HepG2 (cell line): ENCODE measurements at regions not wholly inside any gene's neighbourhood (a gene's known extent, or its start where the extent isn't known, plus 50 kb on each side); places are given as distances from the start of the nearest gene placed in this dataset.
A peak's percentile ranks its signal among the peaks of the same experiment; 100 is the strongest.

Experiments
- AGO2 ChIP-seq: fragments of 200-400 bp; formaldehyde crosslinking; optimal IDR thresholded peaks from 2 replicates; pipeline ENCODE3; 2017; ENCODE audit warnings: mild to moderate bottlenecking, low read depth, low read length, moderate library complexity
- ARID2 ChIP-seq: sonication (generic); formaldehyde crosslinking; IDR thresholded peaks from 2 replicates; pipeline ENCODE4 v1.8.1; 2022; ENCODE audit warnings: mild to moderate bottlenecking, missing genetic modification reagents, borderline replicate concordance
- FOSL1 ChIP-seq: sonication (generic); formaldehyde crosslinking; IDR thresholded peaks from 2 replicates; pipeline ENCODE4 v1.9.0; 2021; ENCODE audit warnings: missing genetic modification reagents, borderline replicate concordance
- GPN1 ChIP-seq: sonication (generic); formaldehyde crosslinking; IDR thresholded peaks from 2 replicates; pipeline ENCODE4 v1.5.1; 2020; ENCODE audit warnings: missing genetic modification reagents, borderline replicate concordance
- KAT7 ChIP-seq: IDR thresholded peaks from 2 replicates; pipeline ENCODE4 v1.6.1; 2018; ENCODE audit warnings: borderline replicate concordance, missing compliant biosample characterization
- NFKB2 ChIP-seq: sonication (generic); formaldehyde crosslinking; IDR thresholded peaks from 2 replicates; pipeline ENCODE4 v1.4.0; 2020; ENCODE audit warnings: missing genetic modification reagents, borderline replicate concordance
- NFRKB ChIP-seq: fragments of 450-650 bp; IDR thresholded peaks from 2 replicates; pipeline ENCODE4 v1.6.1; 2017
- PAX8 ChIP-seq: sonication (generic); formaldehyde crosslinking; IDR thresholded peaks from 2 replicates; pipeline ENCODE4 v1.8.0; 2022; ENCODE audit warnings: mild to moderate bottlenecking, missing genetic modification reagents, borderline replicate concordance
- RBFOX2 ChIP-seq: fragments of 200-400 bp; formaldehyde crosslinking; IDR thresholded peaks from 2 replicates; pipeline ENCODE4 v1.6.1; 2017; ENCODE audit warnings: low read depth, mild to moderate bottlenecking, low read length
- SMAD1 ChIP-seq: sonication (generic); formaldehyde crosslinking; IDR thresholded peaks from 2 replicates; pipeline ENCODE4 v1.4.0; 2020; ENCODE audit warnings: missing genetic modification reagents, low read depth, mild to moderate bottlenecking, borderline replicate concordance
- TBP ChIP-seq: sonication (generic); formaldehyde crosslinking; IDR thresholded peaks from 2 replicates; pipeline ENCODE4 v1.5.0; 2020; ENCODE audit warnings: missing genetic modification reagents
- ZBTB7A ChIP-seq: sonication (generic); formaldehyde crosslinking; IDR thresholded peaks from 2 replicates; pipeline ENCODE4 v1.8.0; 2022; ENCODE audit warnings: mild to moderate bottlenecking, missing genetic modification reagents
- ZC3H4 ChIP-seq: sonication (generic); formaldehyde crosslinking; IDR thresholded peaks from 2 replicates; pipeline ENCODE4 v1.4.0; 2020; ENCODE audit warnings: missing genetic modification reagents, borderline replicate concordance
- ZNF124 ChIP-seq: sonication (generic); formaldehyde crosslinking; IDR thresholded peaks from 2 replicates; pipeline ENCODE4 v1.4.0; 2020; ENCODE audit warnings: missing genetic modification reagents
- ZNF282 ChIP-seq: fragments of 450-650 bp; IDR thresholded peaks from 2 replicates; pipeline ENCODE4 v1.6.1; 2018; ENCODE audit not compliant: partially characterized antibody
- ZNF460 ChIP-seq: sonication (generic); formaldehyde crosslinking; IDR thresholded peaks from 2 replicates; pipeline ENCODE4 v1.5.1; 2020; ENCODE audit warnings: missing genetic modification reagents, mild to moderate bottlenecking, borderline replicate concordance
- ZNF543 ChIP-seq: sonication (generic); formaldehyde crosslinking; IDR thresholded peaks from 2 replicates; pipeline ENCODE4 v1.4.0; 2020; ENCODE audit warnings: mild to moderate bottlenecking, missing genetic modification reagents
- ZNF619 ChIP-seq: sonication (generic); formaldehyde crosslinking; IDR thresholded peaks from 2 replicates; pipeline ENCODE4 v1.4.0; 2020; ENCODE audit warnings: mild to moderate bottlenecking, missing genetic modification reagents
- ZNF737 ChIP-seq: sonication (generic); formaldehyde crosslinking; IDR thresholded peaks from 2 replicates; pipeline ENCODE4 v1.5.0; 2020; ENCODE audit warnings: missing genetic modification reagents, mild to moderate bottlenecking, borderline replicate concordance
- ZNF746 ChIP-seq: sonication (generic); formaldehyde crosslinking; IDR thresholded peaks from 2 replicates; pipeline ENCODE4 v1.8.0; 2022; ENCODE audit warnings: mild to moderate bottlenecking, missing genetic modification reagents
- TF ChIP-seq, protein P1 (sequence below): sonication (generic); formaldehyde crosslinking; IDR thresholded peaks from 2 replicates; pipeline ENCODE4 v1.5.0; 2020; ENCODE audit warnings: mild to moderate bottlenecking, missing genetic modification reagents, moderate library complexity
- TF ChIP-seq, protein P2 (sequence below): sonication (generic); formaldehyde crosslinking; IDR thresholded peaks from 2 replicates; pipeline ENCODE4 v1.5.1; 2020; ENCODE audit warnings: mild to moderate bottlenecking, missing genetic modification reagents
- TF ChIP-seq, protein P3 (sequence below): sonication (generic); formaldehyde crosslinking; IDR thresholded peaks from 2 replicates; pipeline ENCODE4 v1.8.0; 2022; ENCODE audit warnings: missing genetic modification reagents, mild to moderate bottlenecking, borderline replicate concordance
- TF ChIP-seq, protein P4 (sequence below): IDR thresholded peaks from 2 replicates; pipeline ENCODE4 v1.6.1; 2012; ENCODE audit warnings: low read depth, low read length, improper control_type of control experiment

DNA sequence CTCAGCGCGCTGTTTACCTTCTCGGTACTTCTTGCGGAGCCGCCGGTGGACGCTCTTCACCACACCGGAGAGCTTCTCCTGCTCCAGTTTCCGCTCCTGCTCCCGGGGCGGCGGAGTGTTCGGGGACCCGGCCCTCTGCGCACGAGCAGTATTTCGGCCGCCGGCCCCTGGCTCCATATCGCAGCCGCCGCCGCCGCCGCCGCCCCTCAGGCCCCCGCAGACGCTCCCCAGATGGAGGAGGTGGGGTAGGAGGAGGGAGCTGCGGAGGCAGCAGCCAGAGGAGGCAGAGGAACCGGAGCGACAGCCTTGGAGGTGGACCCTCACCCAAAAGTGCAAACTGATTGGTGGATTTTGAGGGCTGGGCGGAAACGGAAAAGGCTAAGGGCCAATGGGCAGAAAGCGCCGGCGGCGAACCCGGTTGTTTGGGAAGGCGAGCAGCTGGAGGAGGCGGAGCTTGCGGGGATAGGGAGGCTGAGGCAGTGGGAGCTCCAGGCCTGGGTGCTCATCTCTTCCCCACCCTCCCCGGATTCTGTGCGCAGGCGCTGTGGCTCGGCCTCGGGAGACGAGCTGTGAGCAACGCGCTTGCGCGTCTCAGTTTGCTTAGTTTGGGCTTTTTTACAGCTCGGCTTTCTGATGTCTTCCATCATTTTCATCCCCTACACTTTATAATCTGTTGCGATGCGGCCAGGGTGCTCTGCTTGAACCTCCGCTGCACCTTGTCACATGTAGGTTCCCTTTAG is 146.9 kb downstream of the GPR85 start (continued):
- TF ChIP-seq, protein P1, sequence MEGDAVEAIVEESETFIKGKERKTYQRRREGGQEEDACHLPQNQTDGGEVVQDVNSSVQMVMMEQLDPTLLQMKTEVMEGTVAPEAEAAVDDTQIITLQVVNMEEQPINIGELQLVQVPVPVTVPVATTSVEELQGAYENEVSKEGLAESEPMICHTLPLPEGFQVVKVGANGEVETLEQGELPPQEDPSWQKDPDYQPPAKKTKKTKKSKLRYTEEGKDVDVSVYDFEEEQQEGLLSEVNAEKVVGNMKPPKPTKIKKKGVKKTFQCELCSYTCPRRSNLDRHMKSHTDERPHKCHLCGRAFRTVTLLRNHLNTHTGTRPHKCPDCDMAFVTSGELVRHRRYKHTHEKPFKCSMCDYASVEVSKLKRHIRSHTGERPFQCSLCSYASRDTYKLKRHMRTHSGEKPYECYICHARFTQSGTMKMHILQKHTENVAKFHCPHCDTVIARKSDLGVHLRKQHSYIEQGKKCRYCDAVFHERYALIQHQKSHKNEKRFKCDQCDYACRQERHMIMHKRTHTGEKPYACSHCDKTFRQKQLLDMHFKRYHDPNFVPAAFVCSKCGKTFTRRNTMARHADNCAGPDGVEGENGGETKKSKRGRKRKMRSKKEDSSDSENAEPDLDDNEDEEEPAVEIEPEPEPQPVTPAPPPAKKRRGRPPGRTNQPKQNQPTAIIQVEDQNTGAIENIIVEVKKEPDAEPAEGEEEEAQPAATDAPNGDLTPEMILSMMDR (CRISPR knock-in tag): peak; percentile 9; the same call in 1 of the 2 replicates
- no peak; the same call in 1 of the 2 replicates for TF ChIP-seq SMAD1 (CRISPR knock-in tag)
- TF ChIP-seq ZC3H4 (CRISPR knock-in tag): no peak
- no peak for TF ChIP-seq ZNF124 (CRISPR knock-in tag)
- TF ChIP-seq ZNF619 (CRISPR knock-in tag): no peak
- no peak for TF ChIP-seq PAX8 (CRISPR knock-in tag)
- TF ChIP-seq ZNF737 (CRISPR knock-in tag): no peak
- TF ChIP-seq, protein P2, sequence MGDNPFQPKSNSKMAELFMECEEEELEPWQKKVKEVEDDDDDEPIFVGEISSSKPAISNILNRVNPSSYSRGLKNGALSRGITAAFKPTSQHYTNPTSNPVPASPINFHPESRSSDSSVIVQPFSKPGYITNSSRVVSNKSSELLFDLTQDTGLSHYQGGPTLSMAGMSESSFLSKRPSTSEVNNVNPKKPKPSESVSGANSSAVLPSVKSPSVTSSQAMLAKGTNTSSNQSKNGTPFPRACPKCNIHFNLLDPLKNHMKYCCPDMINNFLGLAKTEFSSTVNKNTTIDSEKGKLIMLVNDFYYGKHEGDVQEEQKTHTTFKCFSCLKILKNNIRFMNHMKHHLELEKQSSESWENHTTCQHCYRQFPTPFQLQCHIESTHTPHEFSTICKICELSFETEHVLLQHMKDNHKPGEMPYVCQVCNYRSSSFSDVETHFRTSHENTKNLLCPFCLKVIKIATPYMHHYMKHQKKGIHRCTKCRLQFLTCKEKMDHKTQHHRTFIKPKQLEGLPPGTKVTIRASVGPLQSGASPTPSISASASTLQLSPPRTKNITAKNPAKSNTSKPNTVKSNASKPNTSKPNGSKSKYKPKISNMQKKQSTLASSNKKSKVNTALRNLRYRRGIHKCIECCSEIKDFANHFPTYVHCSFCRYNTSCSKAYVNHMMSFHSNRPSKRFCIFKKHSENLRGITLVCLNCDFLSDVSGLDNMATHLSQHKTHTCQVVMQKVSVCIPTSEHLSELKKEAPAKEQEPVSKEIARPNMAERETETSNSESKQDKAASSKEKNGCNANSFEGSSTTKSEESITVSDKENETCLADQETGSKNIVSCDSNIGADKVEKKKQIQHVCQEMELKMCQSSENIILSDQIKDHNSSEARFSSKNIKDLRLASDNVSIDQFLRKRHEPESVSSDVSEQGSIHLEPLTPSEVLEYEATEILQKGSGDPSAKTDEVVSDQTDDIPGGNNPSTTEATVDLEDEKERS (CRISPR knock-in tag): no peak
- TF ChIP-seq ZBTB7A: no peak
- TF ChIP-seq RBFOX2: peak; percentile 76
- TF ChIP-seq ARID2 (CRISPR knock-in tag): no peak; the same call in 1 of the 2 replicates
- no peak for TF ChIP-seq ZNF746 (CRISPR knock-in tag)
- TF ChIP-seq KAT7 (CRISPR knock-in tag): no peak
- TF ChIP-seq, protein P3, sequence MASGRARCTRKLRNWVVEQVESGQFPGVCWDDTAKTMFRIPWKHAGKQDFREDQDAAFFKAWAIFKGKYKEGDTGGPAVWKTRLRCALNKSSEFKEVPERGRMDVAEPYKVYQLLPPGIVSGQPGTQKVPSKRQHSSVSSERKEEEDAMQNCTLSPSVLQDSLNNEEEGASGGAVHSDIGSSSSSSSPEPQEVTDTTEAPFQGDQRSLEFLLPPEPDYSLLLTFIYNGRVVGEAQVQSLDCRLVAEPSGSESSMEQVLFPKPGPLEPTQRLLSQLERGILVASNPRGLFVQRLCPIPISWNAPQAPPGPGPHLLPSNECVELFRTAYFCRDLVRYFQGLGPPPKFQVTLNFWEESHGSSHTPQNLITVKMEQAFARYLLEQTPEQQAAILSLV (CRISPR knock-in tag): no peak
- no peak for TF ChIP-seq TBP
- no peak for TF ChIP-seq FOSL1
- TF ChIP-seq ZNF282: no peak
- TF ChIP-seq AGO2: no peak
- no peak for TF ChIP-seq NFRKB
- TF ChIP-seq, protein P4, sequence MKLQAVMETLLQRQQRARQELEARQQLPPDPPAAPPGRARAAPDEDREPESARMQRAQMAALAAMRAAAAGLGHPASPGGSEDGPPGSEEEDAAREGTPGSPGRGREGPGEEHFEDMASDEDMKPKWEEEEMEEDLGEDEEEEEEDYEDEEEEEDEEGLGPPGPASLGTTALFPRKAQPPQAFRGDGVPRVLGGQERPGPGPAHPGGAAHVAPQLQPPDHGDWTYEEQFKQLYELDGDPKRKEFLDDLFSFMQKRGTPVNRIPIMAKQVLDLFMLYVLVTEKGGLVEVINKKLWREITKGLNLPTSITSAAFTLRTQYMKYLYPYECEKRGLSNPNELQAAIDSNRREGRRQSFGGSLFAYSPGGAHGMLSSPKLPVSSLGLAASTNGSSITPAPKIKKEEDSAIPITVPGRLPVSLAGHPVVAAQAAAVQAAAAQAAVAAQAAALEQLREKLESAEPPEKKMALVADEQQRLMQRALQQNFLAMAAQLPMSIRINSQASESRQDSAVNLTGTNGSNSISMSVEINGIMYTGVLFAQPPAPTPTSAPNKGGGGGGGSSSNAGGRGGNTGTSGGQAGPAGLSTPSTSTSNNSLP: no peak
- TF ChIP-seq GPN1 (CRISPR knock-in tag): no peak
- TF ChIP-seq ZNF460: no peak
- TF ChIP-seq NFKB2 (CRISPR knock-in tag): peak; percentile 71; the same call in 1 of the 2 replicates
- no peak for TF ChIP-seq ZNF543 (CRISPR knock-in tag)
